ENCODE measurements at regions not wholly inside any gene's neighbourhood (a gene's known extent, or its start where the extent isn't known, plus 50 kb on each side); places are given as distances from the start of the nearest gene placed in this dataset.

DNA sequence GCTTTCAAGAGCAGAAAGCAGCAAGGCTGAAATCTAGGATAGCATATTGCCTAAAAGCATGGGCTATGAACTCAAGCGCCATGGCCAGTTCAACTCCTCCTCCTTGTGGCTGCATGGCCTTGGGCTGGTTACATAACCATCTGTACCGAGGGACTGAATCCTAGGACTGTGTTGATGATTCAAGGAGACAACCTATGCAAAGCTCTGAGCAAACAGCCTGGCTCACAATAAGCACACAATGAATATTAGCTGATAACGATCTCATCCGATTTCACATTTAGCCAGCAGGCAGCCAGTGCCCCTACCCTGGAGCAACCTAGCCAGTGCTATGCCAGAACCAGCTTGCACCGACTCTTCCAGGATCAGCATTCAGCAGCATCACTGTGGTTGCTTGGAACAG is 698.4 kb downstream of the TBC1D22A start:
- H3K27me3 ChIP-seq (ENCODE audit: low read depth, low read length) = no peaks in the 10 kb centered on the region
- H3K27ac ChIP-seq (ENCODE audit: low read length) = no peak overlapping the region
- H3K9me3 ChIP-seq (ENCODE audit: control insufficient read depth in 1 of 2, low read length in 2 of 2) = peaks cover 0 to 3% of the 10 kb centered on the region in 2 donors
- H3K4me1 ChIP-seq (ENCODE audit: control insufficient read depth in 1 of 2, insufficient read depth in 2 of 2, low read length in 2 of 2) = no peaks in the 10 kb centered on the region
- H3K36me3 ChIP-seq (ENCODE audit: control insufficient read depth in 1 of 2, insufficient read depth in 2 of 2, low read length in 2 of 2) = no peaks in the 10 kb centered on the region
- H3K4me3 ChIP-seq (ENCODE audit: low read depth in 1 of 2, low read length in 2 of 2) = no peak overlapping the region

DNA sequence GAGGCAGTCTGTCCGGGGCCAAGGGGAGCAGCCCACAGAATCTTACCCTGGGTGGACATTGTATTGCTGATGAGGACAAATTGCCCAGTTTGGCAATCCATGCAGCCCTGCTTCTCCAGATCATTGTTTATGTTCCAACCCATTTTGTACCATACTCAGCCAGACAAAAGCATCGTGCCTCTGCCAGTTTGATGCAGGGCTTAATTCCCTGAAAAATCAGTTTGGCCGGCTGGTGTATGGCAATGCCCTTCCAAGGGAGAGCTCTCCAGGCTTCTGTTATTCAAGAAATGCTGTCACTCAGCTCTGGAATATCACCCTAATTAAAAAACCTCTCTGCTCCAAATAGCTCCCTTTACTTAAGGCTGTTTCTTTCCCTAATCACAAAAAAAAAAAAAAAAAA is 697.7 kb downstream of the TBC1D22A start:
- H3K27me3 ChIP-seq (ENCODE audit: low read depth, low read length) = no peaks in the 10 kb centered on the region
- no peak overlapping the region for H3K4me3 ChIP-seq (ENCODE audit: low read depth in 1 of 2, low read length in 2 of 2)
- no peaks in the 10 kb centered on the region for H3K4me1 ChIP-seq (ENCODE audit: control insufficient read depth in 1 of 2, insufficient read depth in 2 of 2, low read length in 2 of 2)
- H3K36me3 ChIP-seq (ENCODE audit: control insufficient read depth in 1 of 2, insufficient read depth in 2 of 2, low read length in 2 of 2) = no peaks in the 10 kb centered on the region
- H3K9me3 ChIP-seq (ENCODE audit: control insufficient read depth in 1 of 2, low read length in 2 of 2) = peaks cover 0 to under 1% of the 10 kb centered on the region in 2 donors
- H3K27ac ChIP-seq (ENCODE audit: low read length) = no peak overlapping the region

DNA sequence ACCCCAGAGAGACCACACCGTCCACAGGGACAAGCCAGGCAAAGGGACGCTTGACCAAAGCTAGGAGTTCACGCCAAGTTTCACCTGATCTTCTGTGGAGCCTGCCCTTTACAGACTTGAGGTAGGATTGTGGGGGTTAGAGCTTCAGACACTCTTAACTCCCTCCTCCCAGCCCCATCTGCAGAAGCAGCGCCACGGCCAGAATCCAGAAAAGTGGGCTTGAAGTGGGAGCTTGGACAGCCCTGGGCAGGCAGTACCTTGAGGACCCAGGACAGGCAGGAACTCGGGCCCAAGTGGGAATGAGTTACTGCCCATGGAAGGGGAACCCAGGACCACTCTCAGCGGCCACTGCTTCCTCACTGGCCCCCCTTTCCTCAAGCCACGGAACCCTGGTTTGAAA is 695.9 kb downstream of the TBC1D22A start:
- Histone ChIP-seq H3K27me3 (ENCODE audit: low read depth, low read length) (no peaks in the 10 kb centered on the region), H3K27ac (ENCODE audit: low read length) (no peak overlapping the region), H3K4me3 (ENCODE audit: low read depth in 1 of 2, low read length in 2 of 2) (no peak overlapping the region), H3K9me3 (ENCODE audit: control insufficient read depth in 1 of 2, low read length in 2 of 2) (peaks cover 0 to 11% of the 10 kb centered on the region in 2 donors), H3K36me3 (ENCODE audit: control insufficient read depth in 1 of 2, insufficient read depth in 2 of 2, low read length in 2 of 2) (no peaks in the 10 kb centered on the region), H3K4me1 (ENCODE audit: control insufficient read depth in 1 of 2, insufficient read depth in 2 of 2, low read length in 2 of 2) (no peaks in the 10 kb centered on the region)

DNA sequence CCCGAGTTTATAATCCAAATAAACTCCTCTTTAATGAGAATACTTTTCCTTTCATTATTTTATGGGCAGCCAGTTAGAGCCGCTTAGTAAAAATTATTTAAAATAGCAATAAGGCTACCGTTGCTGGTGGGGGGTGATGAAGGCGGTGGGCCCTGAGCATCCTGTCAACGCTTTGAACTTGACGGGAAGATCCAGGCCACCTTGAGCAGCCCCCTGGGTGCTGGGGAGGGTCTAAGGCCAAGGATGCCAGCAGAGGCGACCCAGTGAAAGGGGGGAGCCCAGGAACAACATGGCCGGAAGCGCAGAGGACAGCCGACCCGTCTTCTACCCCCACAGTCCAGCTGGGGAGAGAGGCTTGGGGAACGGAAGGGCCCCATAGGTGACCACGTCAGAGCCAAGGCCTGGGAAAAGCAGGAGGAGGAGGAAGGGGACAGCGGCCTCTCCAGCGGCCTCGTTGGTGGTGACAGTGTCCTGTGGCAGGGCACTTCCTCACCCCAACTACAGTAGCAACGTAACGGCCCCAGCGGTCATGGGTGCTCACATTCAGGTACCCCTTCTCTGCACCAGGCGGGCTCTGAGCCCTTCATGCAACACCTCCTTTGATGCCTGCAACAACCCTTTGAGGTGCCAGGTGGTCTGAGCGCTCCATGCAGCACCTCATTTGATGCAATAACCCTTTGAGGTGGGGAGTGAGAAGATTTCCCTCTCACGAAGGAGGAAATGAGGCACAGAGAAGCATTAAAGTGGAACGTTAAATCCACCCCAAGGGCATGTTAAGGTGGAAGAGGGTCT is 695.3 kb downstream of the TBC1D22A start:
- Histone ChIP-seq H3K9me3 (ENCODE audit: control insufficient read depth in 1 of 2, low read length in 2 of 2) (peaks cover 0 to 13% of the 10 kb centered on the region in 2 donors), H3K36me3 (ENCODE audit: control insufficient read depth in 1 of 2, insufficient read depth in 2 of 2, low read length in 2 of 2) (no peaks in the 10 kb centered on the region), H3K4me1 (ENCODE audit: control insufficient read depth in 1 of 2, insufficient read depth in 2 of 2, low read length in 2 of 2) (no peaks in the 10 kb centered on the region), H3K27me3 (ENCODE audit: low read depth, low read length) (no peaks in the 10 kb centered on the region), H3K27ac (ENCODE audit: low read length) (no peak overlapping the region), H3K4me3 (ENCODE audit: low read depth in 1 of 2, low read length in 2 of 2) (no peak overlapping the region)

DNA sequence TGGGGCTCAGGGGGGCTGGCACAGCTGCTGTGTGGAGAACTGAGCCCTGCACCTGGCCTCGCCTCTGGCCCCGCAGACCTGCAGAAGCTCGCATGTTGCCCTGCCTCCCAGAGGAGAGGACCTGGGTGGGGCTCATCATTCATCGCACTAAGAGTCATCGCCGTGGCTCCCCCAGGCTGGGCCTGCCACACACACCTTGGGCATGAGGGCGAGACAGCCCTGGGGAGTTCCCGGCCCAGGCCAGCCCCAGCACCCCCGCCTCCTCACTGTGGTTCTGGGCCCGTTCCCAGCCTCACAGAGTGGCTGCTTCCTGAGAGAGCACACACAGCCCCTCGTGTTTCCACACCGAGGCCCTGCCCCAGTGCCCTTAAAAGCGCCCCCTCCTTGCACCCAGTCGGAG is 694.6 kb downstream of the TBC1D22A start:
- no peak overlapping the region for H3K4me3 ChIP-seq (ENCODE audit: low read depth in 1 of 2, low read length in 2 of 2)
- peaks cover 0 to 14% of the 10 kb centered on the region in 2 donors for H3K9me3 ChIP-seq (ENCODE audit: control insufficient read depth in 1 of 2, low read length in 2 of 2)
- no peak overlapping the region for H3K27ac ChIP-seq (ENCODE audit: low read length)
- H3K27me3 ChIP-seq (ENCODE audit: low read depth, low read length) = no peaks in the 10 kb centered on the region
- H3K36me3 ChIP-seq (ENCODE audit: control insufficient read depth in 1 of 2, insufficient read depth in 2 of 2, low read length in 2 of 2) = no peaks in the 10 kb centered on the region
- no peaks in the 10 kb centered on the region for H3K4me1 ChIP-seq (ENCODE audit: control insufficient read depth in 1 of 2, insufficient read depth in 2 of 2, low read length in 2 of 2)

DNA sequence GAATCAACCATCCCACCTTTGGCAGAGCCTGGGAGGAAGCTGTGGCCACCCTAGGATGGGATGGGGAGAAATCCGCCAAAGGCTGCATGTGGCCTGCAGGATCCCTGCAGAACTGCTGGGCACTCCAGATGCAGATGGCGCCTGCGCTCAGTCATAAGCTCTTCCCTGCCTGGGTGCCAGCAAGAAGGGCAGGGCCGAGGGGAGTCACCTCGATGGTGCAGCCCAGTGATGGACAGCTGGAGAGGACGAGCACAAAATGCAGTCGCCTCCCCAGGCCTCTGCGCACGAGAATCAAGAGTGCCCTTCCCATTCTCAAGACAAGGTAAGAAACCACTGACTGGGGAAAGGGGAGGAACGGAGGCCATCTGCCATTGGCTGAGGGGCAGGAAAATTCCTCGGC is 693.6 kb downstream of the TBC1D22A start:
- no peak overlapping the region for H3K4me3 ChIP-seq (ENCODE audit: low read depth in 1 of 2, low read length in 2 of 2)
- H3K4me1 ChIP-seq (ENCODE audit: control insufficient read depth in 1 of 2, insufficient read depth in 2 of 2, low read length in 2 of 2) = peaks cover 0 to 2% of the 10 kb centered on the region in 2 donors
- no peaks in the 10 kb centered on the region for H3K36me3 ChIP-seq (ENCODE audit: control insufficient read depth in 1 of 2, insufficient read depth in 2 of 2, low read length in 2 of 2)
- no peak overlapping the region for H3K27ac ChIP-seq (ENCODE audit: low read length)
- H3K27me3 ChIP-seq (ENCODE audit: low read depth, low read length) = no peaks in the 10 kb centered on the region
- peaks cover 0 to 14% of the 10 kb centered on the region in 2 donors for H3K9me3 ChIP-seq (ENCODE audit: control insufficient read depth in 1 of 2, low read length in 2 of 2)

DNA sequence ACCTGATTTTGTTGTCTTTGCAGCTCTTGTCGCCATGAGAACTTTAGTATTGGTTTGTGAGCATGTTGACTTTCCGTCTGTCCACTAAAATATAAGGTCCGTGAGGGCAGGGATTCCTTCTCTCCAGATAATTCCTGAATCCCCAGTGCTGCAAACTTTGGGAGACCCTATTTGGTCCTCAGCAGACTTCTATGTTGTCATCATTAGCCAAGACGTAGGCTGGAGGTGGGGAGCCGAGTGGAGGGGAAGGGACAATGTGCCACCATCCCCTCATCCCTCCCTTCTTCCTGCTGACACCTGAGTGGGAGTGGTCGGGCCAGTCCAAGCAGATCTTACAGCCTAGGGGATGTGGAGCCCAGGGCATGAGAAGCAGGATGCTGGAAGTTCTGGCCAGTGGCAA is 690.6 kb downstream of the TBC1D22A start:
- H3K27ac ChIP-seq (ENCODE audit: low read length) = no peak overlapping the region
- no peaks in the 10 kb centered on the region for H3K27me3 ChIP-seq (ENCODE audit: low read depth, low read length)
- peaks cover 0 to 14% of the 10 kb centered on the region in 2 donors for H3K9me3 ChIP-seq (ENCODE audit: control insufficient read depth in 1 of 2, low read length in 2 of 2)
- H3K36me3 ChIP-seq (ENCODE audit: control insufficient read depth in 1 of 2, insufficient read depth in 2 of 2, low read length in 2 of 2) = no peaks in the 10 kb centered on the region
- no peak overlapping the region for H3K4me3 ChIP-seq (ENCODE audit: low read depth in 1 of 2, low read length in 2 of 2)
- peaks cover 0 to 9% of the 10 kb centered on the region in 2 donors for H3K4me1 ChIP-seq (ENCODE audit: control insufficient read depth in 1 of 2, insufficient read depth in 2 of 2, low read length in 2 of 2)

DNA sequence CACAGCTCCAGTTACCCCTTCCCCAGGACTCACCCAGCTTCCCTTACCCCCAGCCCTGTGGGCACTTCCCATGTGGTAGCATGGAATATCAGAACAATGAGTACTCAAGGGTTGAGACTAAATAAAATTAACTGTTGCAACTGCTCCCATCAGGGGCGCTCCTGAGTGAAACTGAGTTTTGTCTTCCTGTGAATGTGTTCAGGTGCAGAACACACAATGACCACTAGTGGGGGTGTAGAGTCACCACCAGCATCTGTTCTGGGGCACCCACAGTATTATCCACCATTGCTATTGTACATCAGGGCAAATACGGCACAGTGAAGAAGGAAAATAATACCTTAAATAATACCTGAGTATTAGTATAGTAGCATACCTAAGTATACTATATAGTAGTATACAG is 689.7 kb downstream of the TBC1D22A start:
- Histone ChIP-seq H3K27ac (ENCODE audit: low read length) (no peak overlapping the region), H3K27me3 (ENCODE audit: low read depth, low read length) (no peaks in the 10 kb centered on the region), H3K36me3 (ENCODE audit: control insufficient read depth in 1 of 2, insufficient read depth in 2 of 2, low read length in 2 of 2) (no peaks in the 10 kb centered on the region), H3K4me1 (ENCODE audit: control insufficient read depth in 1 of 2, insufficient read depth in 2 of 2, low read length in 2 of 2) (peaks cover 0 to 9% of the 10 kb centered on the region in 2 donors), H3K9me3 (ENCODE audit: control insufficient read depth in 1 of 2, low read length in 2 of 2) (peaks cover 0 to 14% of the 10 kb centered on the region in 2 donors), H3K4me3 (ENCODE audit: low read depth in 1 of 2, low read length in 2 of 2) (no peak overlapping the region)

DNA sequence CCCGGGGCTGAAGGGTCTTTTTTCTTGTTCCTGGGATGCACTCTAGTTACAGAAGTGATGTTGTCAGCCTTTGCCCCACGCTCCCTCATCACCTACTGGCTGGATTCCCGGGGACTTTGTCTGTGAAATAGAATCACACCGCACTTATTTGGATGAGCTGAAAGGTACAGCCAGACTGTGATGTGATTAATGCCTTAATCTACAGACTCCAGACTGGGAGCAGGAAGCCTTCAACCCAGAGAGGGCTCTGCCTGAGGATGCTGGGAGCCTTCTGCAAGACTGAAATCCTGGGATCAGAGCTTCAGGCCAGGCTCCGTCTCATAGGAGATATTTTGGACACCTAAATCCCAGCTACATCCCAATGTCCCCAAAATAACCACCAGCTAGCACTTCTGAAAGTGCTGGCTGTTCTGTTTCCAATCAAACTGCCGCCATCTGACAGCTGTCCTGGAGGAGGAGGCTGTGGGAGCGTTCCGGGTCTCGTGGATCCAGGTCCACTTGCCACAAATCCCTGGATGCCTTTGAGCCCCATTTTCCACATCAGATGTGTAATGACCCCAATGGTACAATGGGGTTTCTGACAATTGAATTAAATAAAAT is 688.5 kb downstream of the TBC1D22A start:
- no peak overlapping the region for H3K27ac ChIP-seq (ENCODE audit: low read length)
- H3K27me3 ChIP-seq (ENCODE audit: low read depth, low read length) = no peaks in the 10 kb centered on the region
- H3K4me1 ChIP-seq (ENCODE audit: control insufficient read depth in 1 of 2, insufficient read depth in 2 of 2, low read length in 2 of 2) = peaks cover 0 to 9% of the 10 kb centered on the region in 2 donors
- no peak overlapping the region for H3K4me3 ChIP-seq (ENCODE audit: low read depth in 1 of 2, low read length in 2 of 2)
- H3K36me3 ChIP-seq (ENCODE audit: control insufficient read depth in 1 of 2, insufficient read depth in 2 of 2, low read length in 2 of 2) = no peaks in the 10 kb centered on the region
- peaks cover 0 to 14% of the 10 kb centered on the region in 2 donors for H3K9me3 ChIP-seq (ENCODE audit: control insufficient read depth in 1 of 2, low read length in 2 of 2)

DNA sequence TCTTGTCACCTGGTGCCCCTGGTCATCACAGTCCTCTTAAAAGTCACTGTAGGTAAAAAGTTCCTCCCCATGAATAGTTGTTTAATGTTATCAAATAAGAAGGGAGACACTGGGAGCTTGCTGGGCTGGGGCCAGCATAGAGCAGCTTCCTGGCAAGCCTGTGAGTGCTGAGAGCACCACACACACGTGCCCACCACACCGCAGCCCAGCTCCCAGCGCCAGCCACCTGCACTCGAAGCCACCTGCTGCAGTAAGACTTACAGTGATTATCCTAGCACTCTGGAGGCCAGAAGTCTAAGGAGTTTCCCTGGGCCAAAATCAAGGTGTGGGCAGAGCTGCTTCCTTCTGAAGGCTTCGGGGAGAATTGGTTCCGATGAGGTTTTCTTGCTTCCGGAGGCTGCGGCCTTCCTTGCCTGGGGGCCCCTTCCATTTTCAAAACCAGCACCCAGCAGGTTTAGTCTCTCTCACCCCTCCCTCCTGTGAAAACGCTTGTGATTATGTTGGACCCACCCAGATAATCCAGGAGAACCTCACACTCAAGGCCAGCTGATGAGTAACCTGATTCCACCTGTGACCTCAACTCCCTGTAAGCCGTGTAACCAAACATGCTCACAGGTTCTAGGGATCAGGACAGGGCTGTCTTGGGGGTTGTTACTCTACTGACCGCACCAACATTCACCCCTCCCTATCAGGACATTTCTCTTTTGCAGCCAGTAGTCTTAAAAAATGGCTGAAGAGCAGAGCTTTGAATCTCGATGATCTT is 687.2 kb downstream of the TBC1D22A start:
- H3K27ac ChIP-seq (ENCODE audit: low read length) = no peak overlapping the region
- H3K4me1 ChIP-seq (ENCODE audit: control insufficient read depth in 1 of 2, insufficient read depth in 2 of 2, low read length in 2 of 2) = peaks cover 0 to 9% of the 10 kb centered on the region in 2 donors
- no peaks in the 10 kb centered on the region for H3K36me3 ChIP-seq (ENCODE audit: control insufficient read depth in 1 of 2, insufficient read depth in 2 of 2, low read length in 2 of 2)
- no peaks in the 10 kb centered on the region for H3K27me3 ChIP-seq (ENCODE audit: low read depth, low read length)
- no peak overlapping the region for H3K4me3 ChIP-seq (ENCODE audit: low read depth in 1 of 2, low read length in 2 of 2)
- peaks cover 0 to 9% of the 10 kb centered on the region in 2 donors for H3K9me3 ChIP-seq (ENCODE audit: control insufficient read depth in 1 of 2, low read length in 2 of 2)

Measured in muscle layer of duodenum (tissue), 2 donors.